ENCODE measurements at regions not wholly inside any gene's neighbourhood (a gene's known extent, or its start where the extent isn't known, plus 50 kb on each side); places are given as distances from the start of the nearest gene placed in this dataset.

- Mint-ChIP-seq H3K4me3 (no peak overlapping the region), H3K9me3 (peaks cover 14 to 30% (median 20%) of the 10 kb centered on the region in 7 donors), H3K4me1 (peaks cover 4% of the 10 kb centered on the region), H3K27ac (no peak overlapping the region), H3K27me3 (ENCODE audit: low read depth in 3 of 3) (peaks cover 1 to 12% (median 4%) of the 10 kb centered on the region in 3 donors), H3K36me3 (no peaks in the 10 kb centered on the region)
- Histone ChIP-seq H3K4me1 (ENCODE audit: control insufficient read depth in 1 of 2, insufficient read depth in 2 of 2, low read length in 2 of 2) (peaks cover 0 to 4% of the 10 kb centered on the region in 2 donors), H3K79me2 (ENCODE audit: insufficient read depth, low read length) (no peaks in the 10 kb centered on the region), H3K4me2 (replicated peaks; ENCODE audit: extremely low read depth, low read length, poor library complexity, severe bottlenecking) (no peak overlapping the region), H3K36me3 (replicated peaks in 1 of 2; ENCODE audit: control insufficient read depth in 1 of 2, insufficient read depth in 2 of 2, low read length in 2 of 2) (no peaks in the 10 kb centered on the region), H2AFZ (ENCODE audit: insufficient read depth, low read depth, low read length, poor library complexity, severe bottlenecking) (no peak overlapping the region), H3K9me3 (replicated peaks in 1 of 2; ENCODE audit: control insufficient read depth in 1 of 2, insufficient read depth in 1 of 2, low read length in 2 of 2) (peaks cover 14 to 27% of the 10 kb centered on the region in 2 donors), H4K20me1 (ENCODE audit: insufficient read depth, low read length) (no peaks in the 10 kb centered on the region), H3K27ac (ENCODE audit: low read depth in 1 of 2, low read length in 2 of 2) (no peak overlapping the region), H3K27me3 (ENCODE audit: control insufficient read depth in 2 of 2, insufficient read depth in 2 of 2, low read length in 2 of 2) (no peaks in the 10 kb centered on the region), H3K9ac (ENCODE audit: insufficient read depth, low read length, poor library complexity, severe bottlenecking) (no peak overlapping the region), H3K4me3 (replicated peaks in 1 of 3; ENCODE audit: low read depth in 2 of 3, low read length in 3 of 3) (no peak overlapping the region)
- intact Hi-C loops (cut with micrococcal nuclease): no loop called here
- no peak for TF ChIP-seq CTCF (IDR thresholded peaks at IDR 0.05)
- no peak for DNase-seq
- WGBS (ENCODE audit: insufficient coverage): 54% methylated on average over 2 of the region's 2 CpGs
Observed at GRCh38 chr12:47534695-47535094, 171.1 kb downstream of the RPAP3 start.

DNA sequence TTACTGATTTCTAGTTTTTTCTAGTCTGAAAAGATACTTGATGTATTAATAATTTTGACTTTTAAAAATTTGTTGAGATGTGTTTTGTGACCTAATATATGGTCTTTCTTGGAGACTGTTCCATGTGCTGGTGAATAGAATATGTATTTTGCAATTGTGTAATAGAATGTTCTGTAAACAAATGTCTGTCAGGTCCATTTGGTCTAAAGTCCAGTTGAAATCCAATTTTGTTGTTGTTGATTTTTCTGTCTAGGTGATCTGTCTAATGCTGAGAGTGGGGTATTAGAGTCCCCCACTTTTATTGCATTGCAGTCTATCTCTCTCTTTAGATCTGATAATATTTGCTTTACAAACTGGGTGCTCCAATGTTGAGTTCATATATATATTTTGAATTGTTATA lies 175.8 kb downstream of the RPAP3 start:
- no peak overlapping the region for H3K27ac Mint-ChIP-seq
- Histone ChIP-seq H3K36me3 (replicated peaks in 1 of 2; ENCODE audit: control insufficient read depth in 1 of 2, insufficient read depth in 2 of 2, low read length in 2 of 2) (no peaks in the 10 kb centered on the region), H3K4me1 (ENCODE audit: control insufficient read depth in 1 of 2, insufficient read depth in 2 of 2, low read length in 2 of 2) (peaks cover 0 to 4% of the 10 kb centered on the region in 2 donors), H3K4me2 (replicated peaks; ENCODE audit: extremely low read depth, low read length, poor library complexity, severe bottlenecking) (no peak overlapping the region), H2AFZ (ENCODE audit: insufficient read depth, low read depth, low read length, poor library complexity, severe bottlenecking) (no peak overlapping the region), H3K9me3 (replicated peaks in 1 of 2; ENCODE audit: control insufficient read depth in 1 of 2, insufficient read depth in 1 of 2, low read length in 2 of 2) (peaks cover 14 to 37% of the 10 kb centered on the region in 2 donors), H3K27me3 (ENCODE audit: control insufficient read depth in 2 of 2, insufficient read depth in 2 of 2, low read length in 2 of 2) (no peaks in the 10 kb centered on the region), H3K4me3 (replicated peaks in 1 of 3; ENCODE audit: low read depth in 2 of 3, low read length in 3 of 3) (no peak overlapping the region), H4K20me1 (ENCODE audit: insufficient read depth, low read length) (no peaks in the 10 kb centered on the region), H3K79me2 (ENCODE audit: insufficient read depth, low read length) (no peaks in the 10 kb centered on the region), H3K27ac (ENCODE audit: low read depth in 1 of 2, low read length in 2 of 2) (no peak overlapping the region), H3K9ac (ENCODE audit: insufficient read depth, low read length, poor library complexity, severe bottlenecking) (no peak overlapping the region)
- intact Hi-C loops (cut with micrococcal nuclease): no loop called here
- peaks cover 4% of the 10 kb centered on the region for H3K4me1 Mint-ChIP-seq
- H3K4me3 Mint-ChIP-seq: no peak overlapping the region
- no peak for DNase-seq
- TF ChIP-seq CTCF (IDR thresholded peaks at IDR 0.05): no peak
- peaks cover 21 to 50% (median 35%) of the 10 kb centered on the region in 7 donors for H3K9me3 Mint-ChIP-seq
- peaks cover 0 to 5% (median 3%) of the 10 kb centered on the region in 3 donors for H3K27me3 Mint-ChIP-seq (ENCODE audit: low read depth in 3 of 3)
- H3K36me3 Mint-ChIP-seq: no peaks in the 10 kb centered on the region

All from CD14-positive monocyte (primary cell).